Suprapubic skin (tissue), 4 donors: ENCODE measurements at regions not wholly inside any gene's neighbourhood (a gene's known extent, or its start where the extent isn't known, plus 50 kb on each side); places are given as distances from the start of the nearest gene placed in this dataset.

Source experiments
- DNase-seq, 2 donors: peaks; one replicate each; pipeline ENCODE4 v3.0.0-alpha.2; 2019; ENCODE audit warnings: low spot score in 2 of 2
- H3K27ac ChIP-seq: fragments of 200-600 bp; sonication (generic); one replicate; pipeline ENCODE4 v1.5.1; 2019
- H3K27me3 ChIP-seq: fragments of 200-600 bp; sonication (generic); one replicate; pipeline ENCODE4 v1.5.1; 2019
- H3K36me3 ChIP-seq: fragments of 200-600 bp; sonication (generic); one replicate; pipeline ENCODE4 v1.5.1; 2019
- H3K4me1 ChIP-seq: fragments of 200-600 bp; sonication (generic); one replicate; pipeline ENCODE4 v1.5.1; 2019
- H3K4me3 ChIP-seq: fragments of 200-600 bp; sonication (generic); one replicate; pipeline ENCODE4 v1.5.1; 2019; ENCODE audit warnings: mild to moderate bottlenecking
- H3K9me3 ChIP-seq: fragments of 200-600 bp; sonication (generic); one replicate; pipeline ENCODE4 v1.5.1; 2019
- CTCF ChIP-seq, 2 donors: fragments of 200-600 bp in 1 of 2; fragments of 450-650 bp in 1 of 2; sonication (generic) in 1 of 2; IDR thresholded peaks; one replicate each; pipeline ENCODE4 v1.5.1; 2016 to 2019; ENCODE audit warnings: antibody characterized with exemption in 2 of 2, mild to moderate bottlenecking in 1 of 2, moderate library complexity in 1 of 2
- EP300 ChIP-seq: sonication (generic); formaldehyde crosslinking; IDR thresholded peaks from one replicate; pipeline ENCODE4 v1.6.1; 2017; ENCODE audit warnings: antibody characterized with exemption
- POLR2A ChIP-seq, 2 donors: fragments of 450-650 bp; IDR thresholded peaks; one replicate each; pipeline ENCODE4 v1.6.1; 2017; ENCODE audit warnings: antibody characterized with exemption in 2 of 2, mild to moderate bottlenecking in 2 of 2, moderate library complexity in 2 of 2
- POLR2AphosphoS5 ChIP-seq, 3 donors: sonication (generic); formaldehyde crosslinking; IDR thresholded peaks; one replicate each; pipeline ENCODE4 v1.6.1; 2017; ENCODE audit warnings: antibody characterized with exemption in 3 of 3
- WGBS: methylation state at CpG from one replicate; pipeline ENCODE4 v1.1.5; 2018; 5-methylcytosine and 5-hydroxymethylcytosine counted together

GRCh38 chr18:78868330-78869316 is 111.0 kb upstream of the SALL3 start:
- no peak overlapping the region for H3K27ac ChIP-seq
- no peaks in the 10 kb centered on the region for H3K36me3 ChIP-seq
- H3K27me3 ChIP-seq: no peaks in the 10 kb centered on the region
- no peak for DNase-seq
- no peak overlapping the region for H3K4me3 ChIP-seq
- 52% methylated on average over 17 of the region's 17 CpGs for WGBS
- no peak for TF ChIP-seq POLR2AphosphoS5 (IDR thresholded peaks at IDR 0.05)
- TF ChIP-seq CTCF (IDR thresholded peaks at IDR 0.05): no peak
- no peak for TF ChIP-seq EP300
- TF ChIP-seq POLR2A (IDR thresholded peaks at IDR 0.05): no peak
- H3K4me1 ChIP-seq: peaks cover 9% of the 10 kb centered on the region
- H3K9me3 ChIP-seq: no peaks in the 10 kb centered on the region

- H3K36me3 ChIP-seq: no peaks in the 10 kb centered on the region
- TF ChIP-seq POLR2AphosphoS5 (IDR thresholded peaks at IDR 0.05) (no peak), CTCF (IDR thresholded peaks at IDR 0.05) (no peak), POLR2A (IDR thresholded peaks at IDR 0.05) (no peak), EP300 (no peak)
- no peak overlapping the region for H3K4me3 ChIP-seq
- no peaks in the 10 kb centered on the region for H3K9me3 ChIP-seq
- peaks cover 9% of the 10 kb centered on the region for H3K4me1 ChIP-seq
- H3K27ac ChIP-seq: no peak overlapping the region
- no peak for DNase-seq
- H3K27me3 ChIP-seq: peaks cover 6% of the 10 kb centered on the region
- 17% methylated on average over 3 of the region's 3 CpGs for WGBS
Measured at GRCh38 chr18:78871618-78872017, 108.0 kb upstream of the SALL3 start.

GRCh38 chr18:78873926-78874500 is 105.6 kb upstream of the SALL3 start:
- TF ChIP-seq POLR2A (IDR thresholded peaks at IDR 0.05) (no peak), CTCF (IDR thresholded peaks at IDR 0.05) (no peak)
- no peak overlapping the region for H3K27ac ChIP-seq
- H3K27me3 ChIP-seq: peaks cover 6% of the 10 kb centered on the region
- no peaks in the 10 kb centered on the region for H3K36me3 ChIP-seq
- DNase-seq: no peak
- no peaks in the 10 kb centered on the region for H3K9me3 ChIP-seq
- peaks cover 9% of the 10 kb centered on the region for H3K4me1 ChIP-seq
- H3K4me3 ChIP-seq: no peak overlapping the region
- WGBS: 74% methylated on average over 6 of the region's 6 CpGs

- Histone ChIP-seq H3K27ac (no peak overlapping the region), H3K36me3 (no peaks in the 10 kb centered on the region), H3K9me3 (no peaks in the 10 kb centered on the region), H3K27me3 (peaks cover 6% of the 10 kb centered on the region), H3K4me1 (peaks cover 9% of the 10 kb centered on the region), H3K4me3 (no peak overlapping the region)
- TF ChIP-seq POLR2A (IDR thresholded peaks at IDR 0.05) (no peak), CTCF (IDR thresholded peaks at IDR 0.05) (peak in 1 of 2 donors; percentile 34), EP300 (no peak), POLR2AphosphoS5 (IDR thresholded peaks at IDR 0.05) (no peak)
- WGBS: 63% methylated on average over 8 of the region's 11 CpGs
- DNase-seq: no peak
Measured at GRCh38 chr18:78875016-78875777, 104.4 kb upstream of the SALL3 start.
